Tibial nerve (tissue), 4 donors: ENCODE measurements at regions not wholly inside any gene's neighbourhood (a gene's known extent, or its start where the extent isn't known, plus 50 kb on each side); places are given as distances from the start of the nearest gene placed in this dataset.

Source experiments
- EP300 ChIP-seq, 2 donors: sonication (generic); formaldehyde crosslinking; IDR thresholded peaks; one replicate each; pipeline ENCODE4 v1.6.1; 2017; ENCODE audit warnings: antibody characterized with exemption in 2 of 2, mild to moderate bottlenecking in 1 of 2
- POLR2A ChIP-seq, 2 donors: fragments of 450-650 bp; IDR thresholded peaks; one replicate each; pipeline ENCODE4 v1.6.1; 2017; ENCODE audit warnings: antibody characterized with exemption in 2 of 2, mild to moderate bottlenecking in 2 of 2, moderate library complexity in 2 of 2
- TF ChIP-seq, protein P1 (sequence below), 5 experiments: fragments of 200-600 bp in 3 of 5; fragments of 450-650 bp in 2 of 5; sonication (generic) in 3 of 5; IDR thresholded peaks; one replicate each; pipeline ENCODE4 v1.5.1; 2016 to 2019; ENCODE audit warnings: antibody characterized with exemption in 5 of 5, mild to moderate bottlenecking in 3 of 5, moderate library complexity in 2 of 5

DNA sequence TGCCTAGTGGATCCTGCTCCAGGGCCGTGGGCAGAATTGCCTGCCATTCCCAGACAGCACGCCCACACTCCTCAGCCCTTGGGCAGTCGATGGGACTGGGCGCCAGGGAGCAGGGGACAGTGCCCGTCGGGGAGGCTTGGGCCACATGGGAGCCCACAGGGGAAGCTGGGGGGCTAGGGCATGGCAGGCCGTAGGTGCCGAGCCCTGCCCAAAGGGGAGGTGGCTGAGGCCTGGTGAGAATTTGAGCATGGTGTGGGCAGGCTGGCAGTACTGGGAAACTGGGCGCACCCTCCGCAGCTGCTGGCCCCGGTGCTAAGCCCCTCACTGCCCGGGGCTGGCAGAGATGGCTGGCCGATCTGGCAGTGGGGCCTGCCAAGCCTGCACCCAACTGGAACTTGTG, 1225.9 kb upstream of the EPHA6 start:
- TF ChIP-seq, protein P1, sequence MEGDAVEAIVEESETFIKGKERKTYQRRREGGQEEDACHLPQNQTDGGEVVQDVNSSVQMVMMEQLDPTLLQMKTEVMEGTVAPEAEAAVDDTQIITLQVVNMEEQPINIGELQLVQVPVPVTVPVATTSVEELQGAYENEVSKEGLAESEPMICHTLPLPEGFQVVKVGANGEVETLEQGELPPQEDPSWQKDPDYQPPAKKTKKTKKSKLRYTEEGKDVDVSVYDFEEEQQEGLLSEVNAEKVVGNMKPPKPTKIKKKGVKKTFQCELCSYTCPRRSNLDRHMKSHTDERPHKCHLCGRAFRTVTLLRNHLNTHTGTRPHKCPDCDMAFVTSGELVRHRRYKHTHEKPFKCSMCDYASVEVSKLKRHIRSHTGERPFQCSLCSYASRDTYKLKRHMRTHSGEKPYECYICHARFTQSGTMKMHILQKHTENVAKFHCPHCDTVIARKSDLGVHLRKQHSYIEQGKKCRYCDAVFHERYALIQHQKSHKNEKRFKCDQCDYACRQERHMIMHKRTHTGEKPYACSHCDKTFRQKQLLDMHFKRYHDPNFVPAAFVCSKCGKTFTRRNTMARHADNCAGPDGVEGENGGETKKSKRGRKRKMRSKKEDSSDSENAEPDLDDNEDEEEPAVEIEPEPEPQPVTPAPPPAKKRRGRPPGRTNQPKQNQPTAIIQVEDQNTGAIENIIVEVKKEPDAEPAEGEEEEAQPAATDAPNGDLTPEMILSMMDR (IDR thresholded peaks at IDR 0.05), result no peak
- TF ChIP-seq POLR2A (IDR thresholded peaks at IDR 0.05) (no peak), EP300 (IDR thresholded peaks at IDR 0.05) (no peak)
